ENCODE measurements at regions not wholly inside any gene's neighbourhood (a gene's known extent, or its start where the extent isn't known, plus 50 kb on each side); places are given as distances from the start of the nearest gene placed in this dataset.

DNA sequence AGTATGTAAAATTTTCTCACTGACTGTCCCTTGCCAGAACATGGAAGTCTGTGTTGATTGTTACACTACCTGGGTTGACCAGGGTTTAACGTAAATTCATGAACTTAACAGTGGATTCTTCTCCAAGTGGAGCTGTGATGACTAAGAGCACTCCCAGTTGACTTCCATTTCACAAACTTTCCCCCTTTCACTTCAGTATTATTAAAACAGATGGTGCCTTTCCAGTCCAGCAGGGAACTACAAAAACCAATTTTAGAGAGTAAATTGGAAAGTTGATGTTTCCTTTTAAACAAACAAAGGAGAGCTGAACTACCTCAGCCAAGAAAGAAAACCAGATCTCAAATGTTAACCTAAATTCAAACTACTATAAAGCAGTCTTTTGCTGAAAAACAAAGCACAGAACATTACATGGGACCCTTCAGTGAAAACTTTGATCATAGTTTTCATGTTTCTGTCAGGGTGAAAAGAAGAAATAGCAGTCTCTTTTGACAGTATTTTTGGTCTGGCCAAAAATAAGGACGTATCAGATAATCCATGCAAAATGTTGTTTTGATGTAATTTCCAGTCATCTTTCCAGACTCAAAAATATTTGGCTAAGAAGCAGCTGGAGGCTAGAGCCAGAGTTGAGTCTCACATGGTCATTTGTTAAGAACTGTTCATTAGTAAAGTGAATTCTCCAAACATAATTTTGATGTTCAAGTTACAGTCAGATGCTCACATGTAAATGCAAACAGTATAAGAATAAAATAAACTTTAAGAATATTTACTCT, 479.9 kb upstream of the AKR1E2 start:
- H3K27ac Mint-ChIP-seq (ENCODE audit: unreplicated experiment) = peak overlapping the region; percentile 62
- no peaks in the 10 kb centered on the region for H3K36me3 Mint-ChIP-seq (ENCODE audit: low read depth, unreplicated experiment)
- TF ChIP-seq, protein P1, sequence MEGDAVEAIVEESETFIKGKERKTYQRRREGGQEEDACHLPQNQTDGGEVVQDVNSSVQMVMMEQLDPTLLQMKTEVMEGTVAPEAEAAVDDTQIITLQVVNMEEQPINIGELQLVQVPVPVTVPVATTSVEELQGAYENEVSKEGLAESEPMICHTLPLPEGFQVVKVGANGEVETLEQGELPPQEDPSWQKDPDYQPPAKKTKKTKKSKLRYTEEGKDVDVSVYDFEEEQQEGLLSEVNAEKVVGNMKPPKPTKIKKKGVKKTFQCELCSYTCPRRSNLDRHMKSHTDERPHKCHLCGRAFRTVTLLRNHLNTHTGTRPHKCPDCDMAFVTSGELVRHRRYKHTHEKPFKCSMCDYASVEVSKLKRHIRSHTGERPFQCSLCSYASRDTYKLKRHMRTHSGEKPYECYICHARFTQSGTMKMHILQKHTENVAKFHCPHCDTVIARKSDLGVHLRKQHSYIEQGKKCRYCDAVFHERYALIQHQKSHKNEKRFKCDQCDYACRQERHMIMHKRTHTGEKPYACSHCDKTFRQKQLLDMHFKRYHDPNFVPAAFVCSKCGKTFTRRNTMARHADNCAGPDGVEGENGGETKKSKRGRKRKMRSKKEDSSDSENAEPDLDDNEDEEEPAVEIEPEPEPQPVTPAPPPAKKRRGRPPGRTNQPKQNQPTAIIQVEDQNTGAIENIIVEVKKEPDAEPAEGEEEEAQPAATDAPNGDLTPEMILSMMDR (IDR thresholded peaks at IDR 0.05; ENCODE audit: unreplicated experiment) = no peak

DNA sequence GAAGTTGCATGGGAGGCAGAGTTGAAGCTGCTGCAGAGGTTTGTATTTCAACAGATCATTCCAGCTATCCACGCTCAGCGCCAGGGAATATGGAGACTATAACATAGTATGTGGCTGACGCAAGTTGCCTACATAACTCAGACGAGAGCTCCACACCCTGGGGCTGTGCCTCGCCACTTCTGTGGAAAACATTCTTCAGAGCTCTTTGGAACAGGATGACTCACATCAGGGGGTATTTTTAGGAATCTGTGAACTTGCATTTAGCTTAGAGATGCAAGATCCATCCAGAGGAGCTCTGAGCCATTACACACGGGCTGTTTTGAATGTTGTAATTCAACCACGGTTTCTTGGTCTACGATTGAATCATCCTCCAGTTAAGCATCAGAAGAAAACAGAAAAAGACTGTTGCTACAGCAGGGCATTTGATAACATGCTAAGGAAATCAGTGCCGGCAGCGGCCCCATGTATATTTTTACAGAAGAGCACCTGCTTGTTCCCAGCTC, 481.5 kb upstream of the AKR1E2 start:
- Mint-ChIP-seq H3K27ac (ENCODE audit: unreplicated experiment) (no peak overlapping the region), H3K4me1 (ENCODE audit: unreplicated experiment) (peaks cover 22% of the 10 kb centered on the region), H3K9me3 (ENCODE audit: unreplicated experiment) (no peaks in the 10 kb centered on the region), H3K27me3 (ENCODE audit: unreplicated experiment) (no peaks in the 10 kb centered on the region), H3K4me3 (ENCODE audit: unreplicated experiment) (no peak overlapping the region), H3K36me3 (ENCODE audit: low read depth, unreplicated experiment) (no peaks in the 10 kb centered on the region)
- no peak for DNase-seq (ENCODE audit: low spot score)
- TF ChIP-seq, protein P1 (IDR thresholded peaks at IDR 0.05; ENCODE audit: unreplicated experiment) = no peak

More for the DNA sequence above, 479.9 kb upstream of the AKR1E2 start:
- no peak for DNase-seq (ENCODE audit: low spot score)
- no peaks in the 10 kb centered on the region for H3K27me3 Mint-ChIP-seq (ENCODE audit: unreplicated experiment)
- H3K4me1 Mint-ChIP-seq (ENCODE audit: unreplicated experiment) = peaks cover 12% of the 10 kb centered on the region
- H3K9me3 Mint-ChIP-seq (ENCODE audit: unreplicated experiment) = no peaks in the 10 kb centered on the region
- H3K4me3 Mint-ChIP-seq (ENCODE audit: unreplicated experiment) = no peak overlapping the region

DNA sequence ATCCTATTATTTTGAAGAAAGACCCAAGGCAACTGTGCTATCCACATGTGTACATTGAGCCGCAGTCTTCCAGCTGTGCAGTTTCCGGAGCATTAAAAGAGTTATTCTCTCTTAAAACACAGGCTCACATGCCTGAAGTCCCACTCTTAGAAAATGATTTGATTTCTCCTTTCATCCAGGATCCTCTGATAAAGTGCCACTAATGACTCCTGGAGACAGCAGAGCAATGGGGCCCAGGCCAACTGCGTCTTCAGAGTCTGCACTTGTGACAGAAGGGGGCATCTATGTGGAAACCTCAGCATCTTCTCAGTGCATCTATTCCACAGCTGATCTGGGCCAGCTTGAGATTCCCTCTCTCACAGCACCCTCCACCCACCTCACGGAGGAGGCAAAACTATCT, 482.1 kb upstream of the AKR1E2 start:
- no peaks in the 10 kb centered on the region for H3K9me3 Mint-ChIP-seq (ENCODE audit: unreplicated experiment)
- no peak overlapping the region for H3K27ac Mint-ChIP-seq (ENCODE audit: unreplicated experiment)
- H3K36me3 Mint-ChIP-seq (ENCODE audit: low read depth, unreplicated experiment) = no peaks in the 10 kb centered on the region
- TF ChIP-seq, protein P1 (IDR thresholded peaks at IDR 0.05; ENCODE audit: unreplicated experiment) = no peak
- no peak for DNase-seq (ENCODE audit: low spot score)
- H3K4me1 Mint-ChIP-seq (ENCODE audit: unreplicated experiment) = peaks cover 22% of the 10 kb centered on the region
- H3K27me3 Mint-ChIP-seq (ENCODE audit: unreplicated experiment) = no peaks in the 10 kb centered on the region
- no peak overlapping the region for H3K4me3 Mint-ChIP-seq (ENCODE audit: unreplicated experiment)

DNA sequence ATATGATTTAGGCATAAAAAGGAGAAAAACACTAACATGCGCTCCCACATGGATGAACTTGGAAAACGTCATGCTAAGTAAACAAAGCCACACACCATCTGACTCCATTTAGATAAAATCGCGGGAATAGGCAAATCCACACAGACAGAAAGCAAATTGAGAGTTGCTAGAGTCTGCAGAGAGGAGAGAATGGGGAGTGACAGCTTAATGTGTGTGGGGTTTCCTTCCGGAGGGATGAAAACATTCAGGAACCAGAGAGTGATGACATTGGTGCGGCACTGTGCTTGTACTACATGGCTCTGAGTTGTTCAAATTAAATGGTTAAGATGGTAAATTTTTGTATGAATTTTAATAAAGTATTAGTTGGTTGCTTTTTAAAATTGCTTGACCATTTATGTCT, 482.9 kb upstream of the AKR1E2 start:
- no peaks in the 10 kb centered on the region for H3K9me3 Mint-ChIP-seq (ENCODE audit: unreplicated experiment)
- no peak overlapping the region for H3K27ac Mint-ChIP-seq (ENCODE audit: unreplicated experiment)
- H3K4me3 Mint-ChIP-seq (ENCODE audit: unreplicated experiment) = no peak overlapping the region
- DNase-seq (ENCODE audit: low spot score) = no peak
- H3K27me3 Mint-ChIP-seq (ENCODE audit: unreplicated experiment) = no peaks in the 10 kb centered on the region
- peaks cover 23% of the 10 kb centered on the region for H3K4me1 Mint-ChIP-seq (ENCODE audit: unreplicated experiment)
- TF ChIP-seq, protein P1 (IDR thresholded peaks at IDR 0.05; ENCODE audit: unreplicated experiment) = no peak
- H3K36me3 Mint-ChIP-seq (ENCODE audit: low read depth, unreplicated experiment) = no peaks in the 10 kb centered on the region

DNA sequence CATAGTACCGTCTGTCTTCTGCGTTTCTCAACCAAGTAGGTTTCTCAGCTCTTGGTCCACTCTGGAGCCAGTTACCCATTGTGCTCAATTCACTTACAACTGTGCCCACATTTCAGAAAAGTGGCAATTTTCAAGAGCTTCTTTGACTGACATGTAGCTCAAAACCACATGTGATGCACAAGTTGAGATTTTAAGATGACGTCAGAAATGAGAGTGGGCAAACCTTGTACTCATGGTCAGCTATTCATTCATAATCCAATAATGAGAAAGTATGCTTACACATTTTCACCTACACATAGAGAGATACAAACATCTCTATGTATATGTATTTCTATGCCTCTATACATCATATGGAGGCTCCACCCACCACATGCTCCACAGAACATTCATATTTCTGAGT, 487.2 kb upstream of the AKR1E2 start:
- H3K9me3 Mint-ChIP-seq (ENCODE audit: unreplicated experiment) = no peaks in the 10 kb centered on the region
- no peaks in the 10 kb centered on the region for H3K36me3 Mint-ChIP-seq (ENCODE audit: low read depth, unreplicated experiment)
- no peak overlapping the region for H3K4me3 Mint-ChIP-seq (ENCODE audit: unreplicated experiment)
- H3K4me1 Mint-ChIP-seq (ENCODE audit: unreplicated experiment) = peaks cover 21% of the 10 kb centered on the region
- no peak for DNase-seq (ENCODE audit: low spot score)
- H3K27me3 Mint-ChIP-seq (ENCODE audit: unreplicated experiment) = no peaks in the 10 kb centered on the region
- TF ChIP-seq, protein P1 (IDR thresholded peaks at IDR 0.05; ENCODE audit: unreplicated experiment) = no peak
- no peak overlapping the region for H3K27ac Mint-ChIP-seq (ENCODE audit: unreplicated experiment)

Measured in endothelial cell (in vitro differentiated cells).